HuH-7.5 (cell line): ENCODE measurements at regions not wholly inside any gene's neighbourhood (a gene's known extent, or its start where the extent isn't known, plus 50 kb on each side); places are given as distances from the start of the nearest gene placed in this dataset.
"Not testable (repeated sequence)": the region's sequence is repeated elsewhere in the genome, so short reads cannot be mapped to it uniquely, and the experiment has no call there.

Experiments
- DNase-seq: peaks from one replicate; pipeline ENCODE4 v3.0.0; 2011; ENCODE audit warnings: low spot score

DNA sequence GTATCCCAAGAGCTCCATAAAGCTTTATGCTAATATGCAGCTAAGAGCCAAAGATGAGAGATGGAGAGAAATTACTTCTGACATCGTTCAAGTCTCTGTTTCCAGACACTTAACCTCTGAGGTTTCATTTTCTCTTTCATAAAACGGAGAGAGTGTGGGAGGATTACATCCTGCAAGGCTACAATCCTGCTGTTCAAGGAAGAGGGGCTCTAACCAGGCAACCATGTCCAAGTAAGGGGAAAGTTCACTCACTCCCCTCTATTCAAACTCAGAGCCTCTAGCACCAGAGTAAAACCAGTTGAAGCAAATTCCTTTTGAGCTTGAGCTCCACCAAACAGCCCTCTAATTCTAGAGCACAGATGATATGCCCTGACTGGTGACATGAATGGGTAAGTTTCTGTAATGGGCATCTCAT, 397.4 kb downstream of the NPIPA8 start:
- no peak for DNase-seq

DNA sequence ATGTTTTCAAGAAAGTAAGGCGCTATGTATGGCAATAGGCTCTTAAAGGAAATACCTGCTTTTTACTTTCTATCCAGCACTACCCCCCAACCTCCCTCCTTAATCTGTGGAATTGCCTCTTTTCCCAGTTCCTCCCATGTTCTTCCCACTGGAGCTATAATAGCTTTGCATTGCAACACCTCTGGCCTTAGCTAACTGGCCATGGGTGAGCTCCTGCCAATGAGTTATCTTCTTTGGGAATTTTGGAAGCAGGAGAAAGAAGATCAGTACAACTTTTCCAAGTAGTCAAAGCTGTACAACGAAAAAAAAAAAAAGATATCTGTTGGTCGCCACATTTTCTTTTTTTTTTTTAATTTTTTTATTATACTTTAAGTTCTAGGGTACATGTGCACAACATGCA, 398.0 kb downstream of the NPIPA8 start:
- no peak for DNase-seq

DNA sequence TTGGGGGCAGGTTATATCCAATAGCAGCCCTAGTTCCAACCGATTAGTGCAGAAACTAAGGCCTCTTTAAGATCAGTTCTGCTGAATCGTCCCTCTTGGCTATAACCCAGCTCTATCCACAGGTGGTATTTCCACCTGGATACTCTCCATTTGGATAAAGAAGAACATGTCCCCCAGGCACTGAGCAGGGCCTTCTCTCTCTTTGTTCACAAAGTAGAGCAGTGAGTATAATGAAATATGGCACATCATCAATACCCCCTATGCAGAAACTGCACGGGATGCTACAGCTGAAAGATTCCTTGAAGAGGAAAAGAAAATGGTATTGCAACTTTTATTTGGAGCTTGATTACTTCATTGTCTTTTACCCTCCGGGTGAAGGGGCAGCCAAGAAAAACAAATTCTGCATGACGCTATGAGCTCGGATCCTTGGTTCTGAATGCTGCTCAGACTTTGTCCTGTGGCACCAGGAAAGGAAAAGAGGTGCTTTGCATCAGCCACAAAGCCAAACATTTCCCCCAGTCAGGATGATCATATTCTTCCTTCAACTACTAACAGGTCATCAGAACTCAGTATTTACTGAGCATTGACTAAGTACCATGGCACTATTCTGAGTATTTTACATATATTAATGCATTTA, 399.7 kb downstream of the NPIPA8 start:
- DNase-seq = no peak

DNA sequence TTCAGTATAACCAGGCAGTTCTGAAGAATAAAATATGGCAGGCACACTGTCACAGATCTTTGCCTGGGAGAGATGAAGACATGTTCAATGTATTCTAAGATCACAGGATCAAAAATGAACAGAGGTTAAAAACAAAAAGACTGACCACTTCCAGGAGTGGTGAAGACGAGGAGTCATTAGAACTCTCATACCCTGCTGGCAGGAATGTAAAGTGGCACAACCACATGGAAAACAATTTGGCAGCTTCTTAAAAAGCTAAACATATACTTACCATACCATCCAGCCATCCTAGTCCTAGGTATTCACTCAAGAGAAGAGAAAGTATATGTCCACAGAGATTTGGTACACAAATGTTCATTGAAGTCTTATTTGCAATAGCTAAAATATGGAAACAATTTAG, 406.3 kb downstream of the NPIPA8 start:
- no peak for DNase-seq

DNA sequence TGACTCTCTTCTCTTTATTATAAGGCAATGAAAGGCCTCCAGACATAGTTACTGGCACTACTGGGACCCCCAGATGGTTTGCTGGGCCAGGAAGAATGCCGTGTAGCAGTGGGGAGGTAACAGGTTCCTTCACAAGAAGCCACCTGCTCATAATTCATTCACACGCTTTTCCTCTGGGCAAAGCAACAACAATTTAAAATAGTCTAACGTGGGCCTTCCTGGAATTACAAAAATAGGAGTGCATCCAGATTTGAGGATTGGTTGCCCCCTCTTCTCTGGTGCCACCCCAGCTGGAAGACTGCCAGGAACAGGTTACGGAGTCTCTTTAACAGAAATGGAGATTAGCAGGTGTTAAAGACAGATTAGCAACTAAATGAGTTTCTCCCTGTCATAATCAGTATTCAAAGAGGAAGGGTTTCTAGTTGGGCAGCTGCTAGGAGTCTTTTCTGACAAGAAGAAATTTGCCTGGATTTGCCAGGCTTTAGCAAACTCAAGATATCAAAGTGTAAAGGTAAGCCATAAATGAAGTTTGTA, 409.6 kb downstream of the NPIPA8 start:
- no peak for DNase-seq

DNA sequence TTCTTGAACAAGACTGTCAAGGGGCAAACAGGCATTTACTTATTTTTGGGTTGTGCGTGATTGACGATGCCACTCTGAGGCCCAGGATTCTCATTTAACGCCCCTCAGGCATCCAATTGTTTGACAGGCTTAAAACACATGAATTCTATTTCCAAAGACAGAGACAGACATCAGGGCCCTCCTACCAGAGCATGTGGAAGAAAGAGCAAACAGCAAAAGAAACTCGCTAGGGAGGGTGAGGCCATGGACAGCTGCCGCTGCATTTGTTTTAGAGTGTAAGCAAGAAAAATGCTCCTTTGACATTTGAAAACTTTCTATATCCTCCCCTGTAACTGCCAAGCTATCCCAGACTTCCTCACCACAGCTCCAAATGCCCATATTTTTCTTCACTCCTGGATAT, 410.1 kb downstream of the NPIPA8 start:
- DNase-seq = no peak

DNA sequence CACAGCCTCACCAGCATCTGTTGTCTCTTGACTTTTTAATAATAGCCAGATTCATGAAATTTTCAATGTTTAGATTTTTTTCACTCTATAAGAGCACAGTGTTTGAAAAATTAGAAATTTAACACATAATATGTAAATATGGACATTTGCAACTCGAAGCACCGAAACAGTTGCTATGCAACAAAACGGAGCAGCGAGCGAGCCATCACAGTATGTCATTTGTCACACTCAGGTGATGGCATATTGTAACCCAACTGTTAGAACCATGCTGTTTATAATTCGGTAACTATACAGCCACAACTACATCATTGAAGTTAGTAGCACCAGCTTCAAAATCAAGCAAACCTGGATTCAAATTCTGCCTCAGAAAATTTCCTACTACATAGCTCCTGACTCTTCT, 410.8 kb downstream of the NPIPA8 start:
- no peak for DNase-seq

DNA sequence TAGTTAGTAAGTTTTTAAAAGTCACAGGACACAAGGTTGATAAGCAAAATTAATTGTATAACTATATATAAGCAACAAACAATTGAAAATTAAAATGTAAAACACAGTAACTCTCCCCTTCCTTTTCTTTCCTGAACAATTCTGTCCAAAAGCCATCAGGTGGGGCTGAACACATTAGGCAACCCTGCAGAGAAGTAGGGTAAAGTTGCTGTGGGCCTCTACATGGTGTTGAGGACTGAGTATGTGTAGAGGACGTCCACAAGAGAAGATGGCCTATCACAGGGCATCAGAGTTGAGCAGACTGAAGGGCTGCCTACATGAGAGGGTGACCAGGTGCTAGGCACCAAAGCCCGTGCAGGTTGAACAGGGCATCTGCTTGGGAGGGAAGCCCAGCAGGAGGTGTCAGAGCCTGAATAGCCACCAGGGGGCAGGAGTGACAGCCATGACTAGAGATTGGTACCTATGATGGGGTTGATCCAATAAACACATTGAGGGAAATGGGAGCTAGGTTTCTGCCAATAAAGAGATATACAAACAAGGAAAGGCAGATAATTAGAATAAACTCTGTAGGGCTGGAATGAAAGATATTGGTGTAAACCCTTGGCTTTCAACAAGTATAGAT, 415.1 kb downstream of the NPIPA8 start:
- peak; percentile 18 for DNase-seq

DNA sequence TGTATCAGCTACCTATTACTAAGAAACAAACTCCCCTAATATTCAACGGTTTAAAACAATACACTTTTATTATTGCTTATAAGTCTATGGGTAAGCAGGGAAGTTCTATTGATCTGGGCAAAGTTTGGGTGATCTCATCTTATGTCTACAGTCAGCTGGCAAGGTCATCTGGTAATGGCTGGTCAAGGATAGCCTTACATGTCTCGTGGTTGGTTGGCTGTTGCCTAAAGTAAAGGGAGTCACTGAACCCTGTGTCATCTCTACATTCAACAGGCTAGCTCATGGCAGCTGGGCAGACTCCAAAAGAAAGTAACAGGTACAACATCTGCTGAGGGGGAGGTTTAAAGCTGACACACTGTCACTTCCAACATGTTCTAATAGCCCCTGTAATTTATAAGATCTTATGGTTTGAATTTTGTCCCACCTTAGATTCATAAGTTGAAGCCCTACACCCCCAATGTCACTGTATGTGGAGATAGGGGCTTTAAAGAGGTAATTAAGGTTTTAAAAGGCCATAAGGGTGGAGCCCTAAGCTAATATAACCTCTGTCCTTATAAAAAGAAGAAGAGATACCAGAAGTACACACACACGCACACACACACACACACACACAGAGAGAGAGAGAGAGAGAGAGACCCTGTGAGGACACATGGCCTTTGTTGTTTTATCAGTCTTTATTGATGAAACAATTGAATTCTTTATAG, 419.1 kb downstream of the NPIPA8 start:
- no peak for DNase-seq

DNA sequence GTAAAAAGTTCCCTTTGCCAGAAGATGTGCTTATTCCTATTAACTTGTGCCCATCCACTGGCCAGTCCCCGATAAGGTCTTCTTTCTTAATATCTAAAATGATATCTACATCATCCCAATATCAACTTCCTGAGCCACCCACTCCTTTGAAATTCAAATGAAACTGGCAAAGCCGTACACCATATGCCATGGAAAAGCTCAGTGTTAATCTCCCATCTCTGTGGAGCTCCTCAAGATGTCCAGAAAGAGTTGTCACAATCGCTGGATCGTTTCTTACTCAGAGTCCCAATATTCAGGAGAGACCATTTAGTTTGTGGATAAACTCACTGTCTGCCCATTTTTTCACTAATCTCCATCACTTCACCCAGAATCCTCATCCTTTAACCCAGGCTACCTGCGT, 420.7 kb downstream of the NPIPA8 start:
- no peak for DNase-seq

DNA sequence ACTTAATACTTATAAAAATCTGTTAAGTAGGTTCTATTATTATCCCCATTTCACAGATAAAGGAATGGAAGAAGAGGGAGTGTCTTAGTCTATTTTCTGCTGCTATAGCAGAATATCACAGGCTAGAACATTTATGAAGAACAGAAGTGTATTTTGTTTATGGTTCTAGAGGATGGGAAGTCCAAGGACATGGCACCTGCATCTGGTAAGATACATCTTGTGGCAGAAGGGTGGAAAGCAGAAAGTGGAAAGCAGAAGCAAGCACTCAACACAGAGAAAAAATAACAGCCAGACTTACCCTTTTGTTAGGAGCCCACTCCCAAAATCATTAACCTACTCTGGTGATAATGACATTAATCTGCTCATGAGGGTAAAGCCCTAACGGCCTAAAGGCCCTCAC, 422.4 kb downstream of the NPIPA8 start:
- no peak for DNase-seq

DNA sequence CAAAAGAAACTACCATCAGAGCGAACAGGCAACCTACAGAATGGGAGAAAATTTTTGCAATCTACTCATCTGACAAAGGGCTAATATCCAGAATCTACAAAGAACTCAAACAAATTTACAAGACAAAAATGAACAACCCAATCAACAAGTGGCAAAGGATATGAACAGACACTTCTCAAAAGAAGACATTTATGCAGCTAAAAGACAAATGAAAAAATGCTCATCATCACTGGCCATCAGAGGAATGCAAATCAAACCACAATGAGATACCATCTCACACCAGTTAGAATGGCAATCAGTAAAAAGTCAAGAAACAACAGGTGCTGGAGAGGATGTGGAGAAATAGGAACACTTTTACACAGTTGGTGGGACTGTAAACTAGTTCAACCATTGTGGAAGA, 425.0 kb downstream of the NPIPA8 start:
- DNase-seq = not testable (repeated sequence)

DNA sequence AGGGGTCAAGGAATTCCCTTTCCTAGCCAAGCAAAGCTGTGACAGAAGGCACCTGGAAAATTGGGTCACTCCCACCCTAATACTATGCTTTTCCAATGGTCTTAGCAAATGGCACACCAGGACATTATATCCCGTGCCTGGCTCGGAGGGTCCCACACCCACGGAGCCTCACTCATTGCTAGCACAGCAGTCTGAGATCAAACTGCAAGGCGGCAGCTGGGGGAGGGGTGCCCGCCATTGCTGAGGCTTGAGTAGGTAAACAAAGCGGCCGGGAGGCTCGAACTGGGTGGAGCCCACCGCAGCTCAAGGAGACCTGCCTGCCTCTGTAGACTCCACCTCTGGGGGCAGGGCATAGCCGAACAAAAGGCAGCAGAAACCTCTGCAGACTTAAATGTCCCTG, 429.9 kb downstream of the NPIPA8 start:
- DNase-seq = not testable (repeated sequence)

DNA sequence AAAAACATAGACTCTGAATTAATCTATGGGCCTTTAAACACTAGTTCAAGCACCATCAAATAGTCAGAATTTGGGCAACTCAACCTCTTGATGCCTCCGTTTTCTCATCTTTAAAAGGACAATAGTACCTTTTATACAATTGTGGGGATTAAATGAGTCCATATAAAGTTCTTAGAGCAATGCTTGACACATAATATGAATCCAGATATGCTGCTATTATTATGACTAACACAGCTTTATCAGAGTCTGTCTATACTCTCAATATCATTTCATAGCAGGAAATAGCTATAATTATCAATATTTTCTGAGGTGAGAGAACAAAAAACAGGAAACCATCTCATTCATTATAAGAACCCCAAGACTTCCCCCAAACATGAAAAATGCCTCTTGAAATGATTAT, 430.5 kb upstream of the XYLT1 start:
- no peak for DNase-seq

DNA sequence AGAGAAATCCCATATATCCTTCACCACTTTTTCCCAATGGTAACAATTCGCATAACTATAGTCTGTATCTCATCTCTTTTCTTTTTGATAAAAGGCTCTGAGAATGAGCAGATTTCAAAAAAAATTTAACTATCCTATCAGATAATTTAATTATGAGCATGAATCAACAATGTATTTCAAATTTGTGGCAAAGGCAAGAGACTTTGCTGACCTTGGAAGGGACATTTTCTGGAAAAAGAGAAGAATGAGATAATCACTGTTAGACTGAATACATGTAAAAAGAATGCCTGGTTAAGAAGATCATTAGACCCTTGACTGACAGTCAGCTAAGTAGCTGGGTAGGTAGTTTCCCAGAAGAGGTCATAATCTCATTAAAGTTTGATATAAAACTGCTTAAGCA, 428.4 kb upstream of the XYLT1 start:
- DNase-seq = no peak

DNA sequence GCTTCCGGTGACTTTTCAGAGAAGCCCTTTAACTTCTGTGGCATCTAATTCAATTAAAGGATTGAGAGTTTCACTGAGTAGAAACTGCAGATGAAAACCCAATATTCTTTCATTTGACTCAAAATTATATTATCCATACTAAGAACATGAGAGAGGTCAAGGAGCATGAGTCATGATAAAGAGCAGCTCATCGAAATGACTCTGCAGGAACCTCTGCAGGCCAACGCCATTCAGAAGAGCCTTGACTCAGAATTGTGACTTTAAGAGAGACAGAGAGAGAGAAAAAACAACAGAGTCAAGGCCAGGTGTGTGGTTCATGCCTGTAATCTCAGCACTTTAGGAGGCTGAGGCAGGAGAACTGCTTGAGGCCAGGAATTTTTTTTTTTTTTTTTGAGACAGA, 417.2 kb upstream of the XYLT1 start:
- DNase-seq = no peak

DNA sequence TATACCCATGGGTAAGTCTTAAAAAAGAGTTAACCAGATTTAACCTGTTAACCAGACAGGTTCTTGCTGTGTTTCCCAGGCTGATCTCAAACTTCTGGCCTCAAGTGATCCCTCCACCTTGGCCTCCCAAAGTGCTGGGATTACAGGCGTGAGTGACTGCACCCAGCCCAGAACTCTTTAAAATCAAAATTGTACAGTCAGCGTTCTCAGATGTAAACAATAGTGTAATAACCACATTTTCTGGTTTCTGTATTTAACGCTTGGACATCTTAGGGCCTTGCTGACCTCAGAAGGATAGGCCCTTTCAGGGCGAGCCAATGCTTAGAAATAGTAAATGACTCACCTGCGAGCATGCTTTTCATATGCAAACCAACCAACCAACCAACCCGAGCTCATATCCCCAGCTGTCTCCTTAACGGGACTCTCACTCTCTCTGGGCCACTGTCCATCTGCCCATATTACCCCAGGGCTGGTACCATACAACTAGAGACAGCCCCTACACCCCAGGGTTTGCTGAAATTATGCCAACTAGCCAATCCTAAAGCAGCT, 415.0 kb upstream of the XYLT1 start:
- DNase-seq = no peak

DNA sequence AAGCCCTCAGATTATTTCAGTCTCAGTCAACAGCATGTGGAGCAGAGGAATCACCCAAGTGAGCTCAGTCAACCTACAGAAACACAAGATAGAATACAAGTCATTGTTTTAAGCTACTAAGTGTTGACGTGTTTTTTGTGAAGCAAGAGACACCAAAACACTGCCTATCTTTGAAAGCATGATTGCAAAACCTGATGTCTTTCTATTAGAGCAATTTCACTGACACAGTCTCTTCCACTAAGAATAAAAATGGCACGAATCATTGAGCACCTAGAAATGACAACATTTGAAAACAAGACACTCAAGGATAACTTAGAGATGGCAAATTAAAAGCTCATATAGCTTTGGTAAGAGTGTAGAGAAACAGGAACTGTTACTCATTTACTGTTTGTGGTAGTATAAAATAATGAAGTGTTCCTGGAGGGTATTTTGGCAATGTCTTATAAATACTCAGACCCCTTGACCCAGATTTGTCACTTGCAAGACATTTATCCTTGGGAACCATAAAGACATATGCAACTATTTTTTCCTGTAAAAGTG, 407.1 kb upstream of the XYLT1 start:
- no peak for DNase-seq

DNA sequence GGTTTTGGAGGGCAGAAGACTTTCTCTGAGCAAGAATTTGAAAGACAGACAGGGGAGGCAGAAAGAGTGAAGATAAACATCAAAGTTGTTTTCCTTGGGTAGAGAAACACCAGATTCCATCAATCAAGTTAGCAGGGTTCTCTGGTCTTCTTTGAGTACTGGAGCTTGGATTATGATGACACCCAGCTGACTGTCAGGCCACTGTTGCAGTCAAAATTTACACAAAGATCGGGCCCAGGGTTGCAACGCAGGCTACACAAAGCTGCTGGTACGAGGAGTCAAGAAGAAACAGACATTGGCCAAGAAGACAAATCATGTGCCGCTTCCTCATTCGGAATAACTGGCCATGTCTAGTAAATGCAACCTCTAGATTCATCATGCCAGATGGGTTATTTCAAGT, 396.2 kb upstream of the XYLT1 start:
- DNase-seq = no peak

DNA sequence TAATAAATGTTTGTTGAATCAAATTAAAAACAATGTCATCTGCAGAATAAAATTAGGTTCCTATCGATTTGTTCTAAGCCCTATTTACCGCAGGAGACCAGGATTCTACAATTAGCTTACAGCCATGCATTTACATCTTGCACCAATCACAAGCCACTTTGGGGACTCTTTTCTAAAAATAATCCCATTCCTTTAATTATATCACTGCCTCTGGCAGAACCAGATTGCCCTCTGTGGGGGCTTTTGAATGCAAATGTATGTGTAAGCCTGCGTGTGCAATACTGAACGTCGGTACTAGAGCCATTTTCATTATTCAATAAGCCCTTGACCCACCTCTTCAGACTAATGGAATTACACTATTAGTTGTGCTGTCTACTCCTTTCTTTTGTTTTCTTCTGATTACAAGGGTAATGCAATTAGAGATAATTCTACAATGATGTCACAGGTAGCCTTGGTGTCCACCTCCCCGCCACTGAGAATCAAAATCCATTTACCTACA, 391.3 kb upstream of the XYLT1 start:
- DNase-seq = no peak

DNA sequence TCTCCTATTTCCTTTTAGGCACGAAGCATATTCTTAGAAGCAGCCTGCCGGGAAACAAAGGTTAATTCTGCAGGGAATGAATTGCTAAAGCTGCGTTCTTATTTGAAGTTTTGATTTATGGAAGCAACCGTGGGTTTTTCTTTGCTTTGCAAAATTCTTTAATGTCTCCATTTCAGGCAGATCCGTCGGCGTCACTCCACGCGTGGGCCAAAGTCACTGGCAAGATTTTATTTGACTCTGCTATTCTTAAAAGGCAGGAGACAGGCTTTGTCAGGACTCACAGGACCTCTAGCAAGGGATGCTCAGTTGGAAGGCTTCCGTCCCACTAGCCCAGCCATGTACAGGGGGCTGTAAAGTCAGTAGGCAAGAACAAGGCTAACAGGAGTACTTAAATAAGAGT, 387.3 kb upstream of the XYLT1 start:
- DNase-seq = no peak

DNA sequence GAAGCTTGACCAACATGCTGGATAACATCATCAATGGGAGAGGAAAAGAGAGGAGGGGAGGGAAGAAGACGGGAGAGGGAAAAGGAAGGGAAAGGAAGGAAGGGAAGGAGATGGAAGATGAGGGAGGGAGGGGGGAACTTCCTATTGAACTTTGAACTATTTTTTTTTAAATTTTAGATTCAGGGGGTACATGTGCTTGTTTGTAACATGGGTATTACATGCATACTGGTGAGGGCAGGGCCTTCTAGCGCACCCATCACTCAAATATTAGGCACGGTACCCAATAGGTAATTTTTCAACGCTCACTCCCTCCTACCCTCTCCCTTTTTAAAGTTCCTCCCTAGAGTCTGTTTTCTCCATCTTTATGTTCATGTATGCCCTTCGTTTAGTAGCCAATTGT, 383.2 kb upstream of the XYLT1 start:
- DNase-seq = no peak
